ENCODE measurements at regions not wholly inside any gene's neighbourhood (a gene's known extent, or its start where the extent isn't known, plus 50 kb on each side); places are given as distances from the start of the nearest gene placed in this dataset.

- peak; percentile 76 for DNase-seq (ENCODE audit: insufficient read length, low spot score, missing footprints)
- Histone ChIP-seq H3K27me3 (ENCODE audit: insufficient read depth, low read length) (peaks cover 6% of the 10 kb centered on the region), H3K4me1 (ENCODE audit: insufficient read depth, low read length) (peaks cover 5% of the 10 kb centered on the region), H3K4me3 (ENCODE audit: insufficient read depth, low read length) (no peak overlapping the region), H2AFZ (ENCODE audit: low read length) (peak overlapping the region; percentile 11), H3K27ac (ENCODE audit: low read depth, low read length) (no peak overlapping the region), H3K9me3 (ENCODE audit: low read depth, low read length) (no peaks in the 10 kb centered on the region), H4K20me1 (ENCODE audit: insufficient read depth, low read length) (no peaks in the 10 kb centered on the region), H3K4me2 (ENCODE audit: insufficient read depth, low read length) (peak overlapping the region; percentile 57), H3K79me2 (ENCODE audit: insufficient read depth, low read length) (no peaks in the 10 kb centered on the region), H3K36me3 (ENCODE audit: insufficient read depth, low read length) (no peaks in the 10 kb centered on the region)
- no peak for TF ChIP-seq CTCF (IDR thresholded peaks at IDR 0.05; ENCODE audit: extremely low read depth, low read depth, low read length)
Measured at GRCh38 chr12:64968989-64969819, 144.8 kb downstream of the TBC1D30 start.

GRCh38 chr12:64976131-64976530 lies 145.0 kb downstream of the WIF1 start:
- no peaks in the 10 kb centered on the region for H3K79me2 ChIP-seq (ENCODE audit: insufficient read depth, low read length)
- H3K36me3 ChIP-seq (ENCODE audit: insufficient read depth, low read length), result no peaks in the 10 kb centered on the region
- no peaks in the 10 kb centered on the region for H4K20me1 ChIP-seq (ENCODE audit: insufficient read depth, low read length)
- DNase-seq (ENCODE audit: insufficient read length, low spot score, missing footprints), result no peak
- H3K4me2 ChIP-seq (ENCODE audit: insufficient read depth, low read length), result no peak overlapping the region
- H3K4me1 ChIP-seq (ENCODE audit: insufficient read depth, low read length), result no peaks in the 10 kb centered on the region
- no peak overlapping the region for H2AFZ ChIP-seq (ENCODE audit: low read length)
- H3K27me3 ChIP-seq (ENCODE audit: insufficient read depth, low read length), result peaks cover 7% of the 10 kb centered on the region
- TF ChIP-seq CTCF (IDR thresholded peaks at IDR 0.05; ENCODE audit: extremely low read depth, low read depth, low read length), result no peak
- H3K4me3 ChIP-seq (ENCODE audit: insufficient read depth, low read length), result no peak overlapping the region
- H3K9me3 ChIP-seq (ENCODE audit: low read depth, low read length), result no peaks in the 10 kb centered on the region
- no peak overlapping the region for H3K27ac ChIP-seq (ENCODE audit: low read depth, low read length)

- TF ChIP-seq CTCF (IDR thresholded peaks at IDR 0.05; ENCODE audit: extremely low read depth, low read depth, low read length), result no peak
- Histone ChIP-seq H3K79me2 (ENCODE audit: insufficient read depth, low read length) (no peaks in the 10 kb centered on the region), H3K4me1 (ENCODE audit: insufficient read depth, low read length) (no peaks in the 10 kb centered on the region), H3K4me3 (ENCODE audit: insufficient read depth, low read length) (no peak overlapping the region), H3K27ac (ENCODE audit: low read depth, low read length) (no peak overlapping the region), H4K20me1 (ENCODE audit: insufficient read depth, low read length) (no peaks in the 10 kb centered on the region), H3K27me3 (ENCODE audit: insufficient read depth, low read length) (peaks cover 7% of the 10 kb centered on the region), H3K4me2 (ENCODE audit: insufficient read depth, low read length) (no peak overlapping the region), H3K9me3 (ENCODE audit: low read depth, low read length) (no peaks in the 10 kb centered on the region), H3K36me3 (ENCODE audit: insufficient read depth, low read length) (no peaks in the 10 kb centered on the region), H2AFZ (ENCODE audit: low read length) (no peak overlapping the region)
- no peak for DNase-seq (ENCODE audit: insufficient read length, low spot score, missing footprints)
Measured at GRCh38 chr12:64983771-64984278, 137.3 kb downstream of the WIF1 start.

GRCh38 chr12:64991121-64991611 lies 129.9 kb downstream of the WIF1 start:
- Histone ChIP-seq H3K27ac (ENCODE audit: low read depth, low read length) (no peak overlapping the region), H3K4me2 (ENCODE audit: insufficient read depth, low read length) (no peak overlapping the region), H4K20me1 (ENCODE audit: insufficient read depth, low read length) (no peaks in the 10 kb centered on the region), H3K4me1 (ENCODE audit: insufficient read depth, low read length) (no peaks in the 10 kb centered on the region), H3K36me3 (ENCODE audit: insufficient read depth, low read length) (no peaks in the 10 kb centered on the region), H3K79me2 (ENCODE audit: insufficient read depth, low read length) (no peaks in the 10 kb centered on the region), H3K4me3 (ENCODE audit: insufficient read depth, low read length) (no peak overlapping the region), H3K9me3 (ENCODE audit: low read depth, low read length) (no peaks in the 10 kb centered on the region), H3K27me3 (ENCODE audit: insufficient read depth, low read length) (peaks cover 9% of the 10 kb centered on the region), H2AFZ (ENCODE audit: low read length) (no peak overlapping the region)
- TF ChIP-seq CTCF (IDR thresholded peaks at IDR 0.05; ENCODE audit: extremely low read depth, low read depth, low read length), result no peak
- DNase-seq (ENCODE audit: insufficient read length, low spot score, missing footprints), result no peak

All from osteoblast (primary cell).